Inferior parietal cortex (tissue), 1 donor: ENCODE measurements at regions not wholly inside any gene's neighbourhood (a gene's known extent, or its start where the extent isn't known, plus 50 kb on each side); places are given as distances from the start of the nearest gene placed in this dataset.

Source experiments
- DNase-seq: peaks from one replicate; pipeline ENCODE4 v3.0.0-alpha.2; 2016; ENCODE audit errors: extremely low spot score

DNA sequence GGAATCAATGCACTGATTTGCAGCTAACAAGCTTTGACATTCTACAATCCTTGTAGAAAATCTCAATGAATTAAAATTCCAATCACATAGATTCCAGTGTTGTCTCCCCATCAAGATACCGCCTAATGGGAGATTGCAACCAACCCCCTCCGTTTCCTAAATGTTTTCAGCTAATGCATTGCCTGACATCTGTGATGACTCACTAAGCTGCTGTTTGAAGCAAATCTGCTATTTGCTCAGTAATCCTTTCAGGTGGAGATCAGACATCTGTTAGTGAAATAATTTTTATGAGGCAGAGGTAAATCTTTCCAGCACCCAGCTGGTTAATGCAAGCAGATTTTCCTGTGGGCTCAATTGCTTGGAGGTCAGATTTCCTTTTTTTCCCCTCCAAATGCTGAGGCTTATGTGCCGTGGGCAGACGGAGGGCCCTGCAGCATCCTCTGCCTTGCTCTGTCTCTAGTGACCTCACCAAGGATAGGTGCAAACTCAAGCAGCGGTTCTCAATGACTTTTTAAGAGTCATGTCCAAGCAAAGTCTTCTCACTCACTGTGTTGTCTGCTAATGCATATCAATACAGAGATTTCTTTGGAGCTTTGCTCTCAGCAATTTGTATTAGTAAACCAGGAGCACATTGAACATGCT lies 91.1 kb upstream of the RAB3GAP2 start:
- DNase-seq, result no peak

DNA sequence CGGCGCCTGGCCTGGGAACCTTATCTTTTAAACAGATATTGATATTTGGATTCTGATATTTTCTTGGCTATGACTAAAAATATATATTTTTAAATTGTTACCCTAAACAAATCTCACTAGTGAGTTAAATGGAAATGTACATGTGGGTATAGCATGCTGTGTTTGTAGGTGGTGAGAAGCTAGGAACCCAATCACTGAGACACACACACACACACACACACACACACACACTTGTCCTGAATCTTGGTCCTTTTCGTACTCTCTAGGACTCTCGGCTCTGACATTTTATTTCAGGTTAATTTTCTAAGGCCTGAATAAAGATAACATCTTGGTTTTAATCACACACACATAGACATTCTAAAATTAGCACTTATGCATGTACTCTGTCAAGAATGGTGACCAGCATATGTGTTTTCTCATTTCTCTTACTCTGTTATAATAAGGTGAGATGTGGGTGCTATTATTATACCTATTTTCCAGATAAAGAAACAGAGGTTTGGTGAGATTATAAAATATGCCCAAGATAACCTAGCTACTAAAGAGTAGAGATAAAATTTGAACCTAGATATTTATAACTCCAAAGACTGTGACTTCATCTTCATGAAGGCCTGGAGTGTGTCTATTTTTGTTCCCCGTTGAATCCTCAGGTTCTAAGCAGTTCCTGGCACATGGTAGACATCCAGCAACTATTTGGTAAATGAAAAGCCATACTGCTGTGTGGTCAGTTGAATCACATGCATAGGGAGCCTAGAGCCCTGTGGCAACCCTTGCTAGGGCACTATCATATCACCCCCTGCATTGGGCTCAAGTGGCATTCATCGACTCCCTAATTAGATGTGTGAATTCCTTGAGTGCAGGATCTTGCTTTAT lies 85.0 kb upstream of the RAB3GAP2 start:
- DNase-seq, result no peak

DNA sequence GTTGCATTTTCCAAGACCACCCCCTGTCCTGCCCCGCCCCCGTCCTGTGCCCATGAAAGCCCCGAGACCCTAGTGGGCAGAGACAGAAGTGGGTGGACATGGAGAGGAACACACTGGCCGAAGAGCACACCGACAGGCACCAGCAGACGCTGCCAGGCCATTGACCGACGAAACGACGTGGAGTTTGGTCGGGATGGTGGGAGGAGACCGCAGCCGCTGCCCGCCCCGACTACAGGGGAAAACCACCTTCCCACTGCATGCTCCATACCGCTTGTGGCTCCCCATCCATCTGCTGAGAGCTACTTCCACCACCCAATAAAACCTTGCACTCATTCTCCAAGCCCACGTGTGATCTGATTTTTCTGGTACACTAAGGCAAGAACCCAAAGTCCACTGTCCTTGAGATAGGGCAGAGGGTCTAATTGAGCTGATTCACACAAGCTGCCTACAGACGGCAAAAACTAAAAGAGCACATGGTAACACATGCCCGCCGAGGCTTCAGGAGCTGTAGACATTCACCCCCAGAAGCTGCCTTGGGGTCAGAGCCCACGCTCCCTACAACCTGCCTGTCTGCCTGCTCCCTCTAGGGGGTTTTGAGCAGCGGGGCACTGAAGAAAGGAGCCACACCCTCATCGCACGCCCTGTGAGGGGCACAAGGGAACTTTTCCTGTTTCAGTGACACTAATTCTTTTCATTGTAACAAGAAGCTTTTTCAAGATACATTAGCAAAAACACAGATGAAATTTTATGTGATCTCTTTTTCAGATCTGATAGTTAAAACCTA lies 81.2 kb upstream of the RAB3GAP2 start:
- DNase-seq, result no peak

DNA sequence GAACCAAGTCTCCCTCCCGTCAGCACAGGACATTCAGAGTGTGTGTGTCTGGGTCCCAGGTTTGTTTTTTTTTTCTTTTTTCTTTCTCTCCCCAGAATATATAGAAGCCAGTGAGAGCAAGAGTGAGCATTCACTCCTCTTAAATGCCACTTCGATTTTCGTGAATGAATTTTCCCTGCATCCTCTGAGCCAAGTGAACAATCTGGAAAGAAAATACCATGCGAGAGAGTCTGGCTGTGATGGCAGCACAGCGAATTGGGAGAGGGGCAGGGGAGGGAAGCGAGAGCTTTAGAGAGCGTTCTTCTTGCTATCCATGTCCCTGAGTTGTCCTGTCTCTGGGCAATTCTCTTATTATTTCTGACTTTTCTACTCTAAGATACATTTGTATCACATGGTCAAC lies 76.0 kb upstream of the RAB3GAP2 start:
- no peak for DNase-seq

DNA sequence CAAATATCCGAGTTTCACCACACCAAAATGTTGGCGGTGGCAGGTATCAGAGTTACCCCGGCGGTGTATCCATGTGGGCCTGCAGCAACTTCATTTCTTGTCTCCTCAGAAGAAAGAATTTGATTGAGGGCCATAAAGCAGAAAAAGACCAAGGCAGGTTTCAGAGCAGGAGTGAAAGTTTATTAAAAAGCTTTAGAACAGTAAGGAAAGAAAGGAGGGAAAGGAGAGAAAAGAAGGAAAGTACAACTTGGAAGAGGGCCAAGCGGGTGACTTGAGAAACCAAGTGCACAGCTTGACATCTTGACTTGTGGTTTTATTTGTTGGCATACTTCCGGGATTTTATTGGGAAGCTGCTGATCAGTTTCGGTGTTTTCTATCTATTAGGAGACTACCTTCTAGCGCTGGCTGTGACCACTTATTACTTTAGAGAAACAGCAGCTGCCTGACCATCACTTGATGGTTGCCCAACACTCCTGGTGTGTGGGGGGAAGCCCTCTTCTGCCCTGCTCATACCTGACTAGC lies 75.5 kb upstream of the RAB3GAP2 start:
- no peak for DNase-seq

DNA sequence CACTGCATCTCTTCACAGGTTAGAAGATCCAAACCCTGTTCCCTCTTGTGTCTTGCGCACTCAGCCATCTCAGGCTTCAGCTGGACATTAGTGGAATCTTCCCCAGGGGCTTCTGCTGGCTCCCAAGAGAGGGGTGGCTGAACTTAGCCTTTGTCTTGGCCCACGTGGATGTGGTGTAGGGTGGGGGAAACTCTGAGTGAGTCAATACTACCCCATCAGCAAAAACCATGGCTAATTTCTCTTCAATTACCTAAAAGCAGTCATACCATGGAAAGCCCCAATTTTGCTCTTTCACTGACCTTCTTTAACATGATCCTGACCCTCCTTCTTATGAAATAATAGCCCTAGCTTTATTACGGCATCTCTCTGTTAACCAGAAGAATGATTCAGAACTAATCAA lies 72.5 kb upstream of the RAB3GAP2 start:
- DNase-seq, result no peak

DNA sequence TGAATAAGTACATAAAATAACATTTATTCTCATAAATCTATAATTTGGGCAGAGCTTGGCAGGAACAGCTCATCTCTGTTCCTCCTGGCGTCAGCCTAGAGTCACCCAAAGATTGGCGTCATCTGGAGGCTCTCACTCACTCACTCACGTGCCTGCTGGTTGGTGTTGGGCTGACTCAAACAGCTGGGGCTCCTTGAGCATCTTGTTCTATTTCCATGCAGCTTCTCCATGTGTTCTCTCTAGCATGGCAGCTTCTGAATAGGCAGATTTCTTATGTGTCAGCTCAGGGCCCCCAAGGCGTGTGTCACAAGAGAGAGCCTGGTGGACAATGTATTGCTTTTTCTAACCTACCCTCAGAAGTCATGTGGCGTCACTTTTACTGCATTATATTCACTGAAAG lies 70.6 kb upstream of the RAB3GAP2 start:
- DNase-seq, result no peak

DNA sequence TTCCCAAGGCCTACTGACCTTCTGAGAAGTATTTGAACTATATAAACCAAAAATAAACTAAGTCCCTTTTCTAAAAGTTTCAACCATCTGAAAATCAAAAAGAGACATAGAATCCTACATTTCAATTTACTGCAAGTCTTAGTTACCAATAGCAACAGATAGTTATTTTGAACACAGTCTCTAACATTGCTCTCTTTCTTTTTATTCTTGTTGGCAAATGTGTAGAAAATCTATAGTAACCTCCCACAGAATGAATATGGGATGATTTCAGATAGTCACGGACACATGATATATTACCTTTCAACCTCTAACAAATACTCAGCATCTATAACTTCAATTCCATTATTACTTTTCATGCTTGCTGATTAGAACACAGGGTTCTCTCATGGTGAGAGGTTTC lies 68.9 kb upstream of the RAB3GAP2 start:
- DNase-seq, result peak; percentile 27

DNA sequence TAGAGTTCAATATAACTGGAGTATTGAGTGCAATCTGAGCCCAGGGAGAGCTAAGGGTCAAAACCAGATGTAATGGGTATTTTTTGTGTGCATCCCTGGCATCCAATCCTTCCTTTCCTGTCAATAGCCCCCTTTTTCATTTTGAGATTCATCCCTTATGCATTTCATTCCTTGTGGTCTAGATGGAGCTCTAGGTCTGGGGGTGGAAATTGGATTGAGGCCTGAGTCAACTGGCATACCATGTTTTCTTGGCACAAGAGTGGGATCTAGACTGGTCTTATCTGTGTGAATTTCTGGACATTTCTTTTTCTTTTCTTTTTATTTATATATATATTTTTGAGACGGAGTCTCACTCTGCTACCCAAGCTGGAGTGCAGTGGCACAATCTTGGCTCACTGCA lies 67.3 kb upstream of the RAB3GAP2 start:
- DNase-seq, result no peak

DNA sequence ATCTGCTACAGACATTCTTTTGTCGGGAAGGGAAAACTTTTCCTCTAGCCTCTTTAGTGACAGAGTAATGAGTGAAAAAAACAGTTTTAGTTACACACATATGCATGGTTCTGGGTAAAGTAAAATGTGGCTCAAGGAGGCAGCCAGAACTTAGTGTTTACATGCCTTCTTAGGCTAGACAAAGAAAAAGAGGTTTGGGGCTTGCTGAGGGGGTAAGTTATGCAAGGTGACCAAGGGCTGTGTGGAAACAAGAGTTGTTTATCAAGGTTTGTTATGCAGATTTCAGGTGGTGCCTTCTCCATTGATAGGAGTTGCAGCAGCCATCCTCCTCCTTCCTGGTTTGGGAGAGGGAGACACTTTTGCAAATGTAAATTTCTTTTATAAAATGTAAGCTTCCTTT lies 66.5 kb upstream of the RAB3GAP2 start:
- no peak for DNase-seq

DNA sequence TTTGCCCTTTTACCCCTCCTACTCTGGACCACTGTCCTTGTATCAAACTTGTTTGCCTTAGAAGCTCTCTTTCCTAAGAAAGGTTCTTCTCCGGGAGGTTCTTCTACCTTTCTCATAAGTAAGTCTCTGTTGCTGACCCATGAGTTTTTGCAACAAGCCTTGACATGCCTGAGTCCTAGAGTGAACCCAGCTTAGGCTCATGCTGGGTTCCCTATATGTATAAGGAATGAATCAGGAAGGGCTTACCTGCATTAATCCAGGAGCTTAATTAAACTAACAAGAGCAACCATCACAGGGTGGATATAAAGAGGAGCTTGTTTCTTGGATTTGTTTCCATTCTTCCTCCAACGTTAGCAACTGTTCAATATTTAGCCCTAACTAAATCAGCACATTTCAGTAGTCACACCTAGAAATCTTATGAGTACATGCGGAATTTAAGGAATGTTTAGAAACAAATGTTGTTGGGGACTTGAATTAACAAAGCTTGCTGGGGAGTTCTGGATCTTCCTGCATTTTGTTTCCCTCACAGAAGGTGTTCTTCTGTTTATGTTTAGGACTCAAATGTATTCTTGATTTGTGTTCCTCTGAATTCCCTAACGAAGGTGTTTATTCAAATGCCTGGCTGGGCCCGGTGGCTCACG lies 64.3 kb upstream of the RAB3GAP2 start:
- DNase-seq, result no peak

DNA sequence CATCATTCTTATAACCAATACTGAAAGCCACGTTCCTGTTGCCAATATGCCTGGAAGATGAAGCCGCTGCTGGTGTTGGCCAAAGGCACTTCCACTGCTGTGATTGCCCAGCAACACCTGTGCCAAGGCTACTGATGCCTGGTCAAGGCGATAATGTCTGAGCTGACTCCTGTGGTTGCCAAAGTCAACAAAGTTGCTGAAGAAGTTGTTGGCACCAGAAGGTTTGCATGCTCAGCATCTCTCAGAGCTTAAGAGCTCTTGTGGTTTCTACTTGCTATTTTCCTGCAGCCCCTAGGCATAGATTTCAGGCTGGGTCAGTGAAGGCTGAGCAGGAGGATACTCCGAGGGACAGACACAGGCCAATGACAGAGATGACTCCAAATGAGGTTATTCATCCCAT lies 63.4 kb upstream of the RAB3GAP2 start:
- DNase-seq, result no peak

DNA sequence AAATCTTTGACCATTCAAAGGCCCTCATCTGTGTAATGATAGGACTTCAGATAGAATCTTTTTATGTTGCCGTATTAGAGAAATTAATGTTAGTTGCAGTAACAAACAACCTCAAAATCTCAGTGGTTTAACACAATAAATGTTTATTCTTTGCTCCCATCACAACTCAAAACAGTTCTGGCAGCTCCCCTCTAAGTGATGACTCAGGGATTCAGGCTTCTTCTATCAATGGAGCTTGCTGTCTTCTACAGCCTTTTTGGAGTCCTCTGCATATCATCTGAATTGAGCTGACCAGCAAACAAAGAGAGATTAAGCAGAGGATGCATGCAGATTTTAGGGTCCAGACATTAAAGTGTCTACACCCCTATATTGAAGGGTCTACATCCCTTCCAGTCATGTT lies 59.1 kb upstream of the RAB3GAP2 start:
- DNase-seq, result no peak

DNA sequence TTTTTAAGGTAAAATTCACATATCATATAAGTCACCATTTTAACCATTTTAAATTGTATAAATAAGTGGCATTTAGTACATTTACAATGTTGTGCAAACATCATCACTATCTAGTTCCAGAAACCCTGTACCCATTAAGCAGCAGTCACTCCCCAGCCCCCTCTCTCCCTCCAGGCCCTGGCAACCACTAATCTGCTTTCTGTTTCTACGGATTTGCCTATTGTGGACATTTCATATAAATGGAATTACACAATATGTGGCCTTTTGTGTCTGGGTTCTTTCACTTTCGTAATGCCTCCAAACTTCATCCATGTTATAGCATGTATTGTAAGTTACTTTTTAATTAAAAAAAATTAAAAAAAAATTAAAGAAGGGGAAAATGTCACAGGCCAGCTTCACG lies 58.0 kb upstream of the RAB3GAP2 start:
- no peak for DNase-seq

DNA sequence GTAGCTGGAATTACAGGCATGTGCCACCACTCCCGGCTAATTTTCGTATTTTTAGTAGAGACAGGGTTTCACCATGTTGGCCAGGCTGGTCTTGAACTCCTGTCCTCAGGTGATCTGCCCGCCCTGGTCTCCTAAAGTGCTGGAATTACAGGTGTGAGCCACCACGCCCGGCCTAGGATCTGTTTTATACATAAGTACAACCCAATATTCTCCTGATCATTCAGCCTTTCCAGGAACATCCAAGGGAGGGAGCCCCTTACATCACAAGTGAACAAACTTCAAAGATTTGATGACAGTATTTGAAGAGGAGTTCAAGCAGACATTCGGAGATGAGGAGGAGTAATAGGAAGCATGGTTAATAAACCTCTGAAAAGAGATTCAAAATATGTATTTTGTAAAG lies 54.9 kb upstream of the RAB3GAP2 start:
- DNase-seq, result no peak

DNA sequence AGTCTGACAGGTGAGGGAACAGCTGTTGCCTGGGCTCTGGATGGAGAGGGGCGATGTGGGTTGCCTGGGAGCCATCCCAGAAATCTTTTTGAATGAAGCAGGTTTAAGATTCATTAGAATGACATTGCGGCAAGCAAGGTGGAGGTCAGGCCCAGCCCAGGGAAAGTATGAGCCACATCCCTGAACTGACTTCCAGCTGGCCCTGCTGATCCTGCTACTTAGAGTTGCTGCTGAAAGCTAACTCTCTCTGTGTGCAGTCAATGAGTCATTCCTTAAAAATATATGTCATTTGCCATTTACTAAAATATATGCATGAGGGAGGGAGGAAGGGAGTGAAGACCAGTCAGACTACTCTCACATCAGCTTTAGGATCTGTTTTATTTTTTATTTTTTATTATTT lies 54.3 kb upstream of the RAB3GAP2 start:
- no peak for DNase-seq

DNA sequence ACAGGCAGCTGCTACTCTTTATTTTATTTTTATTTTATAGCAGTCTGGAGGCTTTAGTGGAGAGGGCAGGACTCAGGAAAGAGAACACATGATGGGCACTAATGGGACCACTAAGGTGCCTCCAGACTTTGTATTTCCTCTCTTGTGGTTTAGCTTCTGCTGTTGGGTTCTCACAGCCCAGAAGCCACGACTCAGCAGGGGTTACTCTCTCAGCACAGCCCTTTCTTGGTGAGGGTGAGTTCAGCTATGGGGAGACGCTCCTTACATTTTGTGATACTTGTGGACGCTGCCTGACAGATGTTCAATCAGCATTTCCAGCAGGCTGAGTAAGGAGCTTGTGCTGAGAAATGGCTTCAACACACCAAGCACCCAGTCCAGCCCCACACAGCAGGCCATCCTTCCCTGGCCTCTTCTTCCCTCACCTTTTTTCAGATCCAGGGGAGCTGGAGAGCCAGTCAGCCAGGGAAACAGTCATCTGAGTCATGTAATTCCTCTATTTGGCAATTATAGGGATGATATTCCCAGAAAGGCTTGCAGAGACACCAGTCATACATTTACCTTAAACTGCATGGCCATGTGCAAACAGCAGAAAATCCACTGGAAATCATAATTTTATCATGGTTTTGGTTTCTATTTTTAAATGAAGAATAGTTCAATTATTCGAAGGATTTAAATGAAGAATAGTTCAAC lies 53.2 kb upstream of the RAB3GAP2 start:
- no peak for DNase-seq

DNA sequence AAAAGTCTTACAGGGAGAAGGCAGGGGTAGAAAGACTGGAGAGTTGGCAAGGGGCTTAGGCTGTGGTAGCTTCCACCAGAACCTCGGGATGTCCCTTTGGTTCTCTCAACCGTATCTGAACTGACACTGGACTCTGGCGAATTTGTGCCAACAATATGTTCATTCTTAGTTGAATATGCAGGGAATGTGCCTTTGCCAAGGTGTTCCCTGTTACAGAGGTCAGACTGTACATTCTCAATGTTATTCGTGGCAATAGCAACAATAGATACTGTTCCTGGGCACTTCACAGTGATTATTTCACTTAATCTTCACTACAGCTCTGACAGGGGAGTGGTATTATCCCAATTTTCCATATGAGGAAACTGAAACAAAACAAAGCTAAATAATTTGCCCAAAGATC lies 51.5 kb upstream of the RAB3GAP2 start:
- DNase-seq, result no peak

DNA sequence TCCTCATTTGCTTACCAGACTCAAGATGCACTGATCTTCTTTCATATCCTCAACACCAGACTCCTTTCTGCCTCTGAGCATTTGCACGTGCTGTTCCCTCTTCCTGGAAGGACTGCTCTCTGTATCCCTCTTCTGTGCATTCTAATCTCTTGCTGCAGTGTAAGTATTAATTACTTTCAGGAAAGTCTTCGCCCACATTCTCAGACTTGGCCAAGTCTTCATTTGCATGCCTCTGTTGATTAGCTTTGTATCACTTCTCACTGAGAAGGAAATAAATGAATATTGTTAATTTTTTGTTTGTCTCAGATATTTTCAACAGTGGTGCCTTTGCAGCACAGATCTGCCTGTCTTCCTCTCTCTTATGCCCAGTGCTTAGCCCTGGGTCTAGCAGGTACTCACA lies 50.3 kb upstream of the RAB3GAP2 start:
- DNase-seq, result no peak
